Spleen (tissue), 7 donors: ENCODE measurements at regions not wholly inside any gene's neighbourhood (a gene's known extent, or its start where the extent isn't known, plus 50 kb on each side); places are given as distances from the start of the nearest gene placed in this dataset.

Experiments
- CTCF ChIP-seq, 11 experiments: fragments of 200-600 bp in 7 of 11; fragments of 450-650 bp in 4 of 11; sonication (generic) in 4 of 11; IDR thresholded peaks in 8 of 11; conservative IDR thresholded peaks in 3 of 11; 1 replicate in 7 of 11; 2 replicates in 4 of 11; pipeline versions ENCODE4 v1.4.0 to v1.8.0; 2016 to 2021; ENCODE audit warnings: antibody characterized with exemption in 11 of 11, inconsistent platforms in 4 of 11, mild to moderate bottlenecking in 1 of 11
- POLR2A ChIP-seq, 3 donors: fragments of 450-650 bp; IDR thresholded peaks; one replicate each; pipeline ENCODE4 v1.5.1; 2017; ENCODE audit warnings: antibody characterized with exemption in 3 of 3, mild to moderate bottlenecking in 1 of 3
- POLR2AphosphoS5 ChIP-seq, 3 donors: sonication (generic); formaldehyde crosslinking; IDR thresholded peaks; one replicate each; pipeline ENCODE4 v1.5.1; 2017; ENCODE audit warnings: antibody characterized with exemption in 3 of 3
- donor health status: DM: no; HTN: no; CAD: no; lungs with moderate emphysema.
- donor health status: DM: no; HTN: no; CAD: no.
- donor health status: DM: no; HTN: no; CAD: no.

- TF ChIP-seq CTCF (IDR thresholded peaks at IDR 0.05 in 8 of 11, conservative IDR thresholded peaks at IDR 0.05 in 3 of 11) (no peak), POLR2A (IDR thresholded peaks at IDR 0.05) (no peak), POLR2AphosphoS5 (IDR thresholded peaks at IDR 0.05) (no peak)
These were observed 476.0 kb upstream of the ANO3 start for GRCh38 chr11:25855916-25856315.
